LNCaP clone FGC (cell line): ENCODE measurements at regions not wholly inside any gene's neighbourhood (a gene's known extent, or its start where the extent isn't known, plus 50 kb on each side); places are given as distances from the start of the nearest gene placed in this dataset.

Source experiments
- DNase-seq: peaks from one replicate; pipeline ENCODE4 v3.0.0-alpha.2; 2011; ENCODE audit warnings: low read depth
- H3K4me3 ChIP-seq: 2 replicates; pipeline ENCODE4 v1.5.1; 2011; ENCODE audit warnings: mild to moderate bottlenecking, low read depth, low read length, control low read depth
- TF ChIP-seq, protein P1 (sequence below): IDR thresholded peaks from 2 replicates; pipeline ENCODE4 v1.5.1; 2012; ENCODE audit warnings: mild to moderate bottlenecking; ENCODE audit not compliant: control insufficient read depth, insufficient read depth; ENCODE audit errors: extremely low read depth

DNA sequence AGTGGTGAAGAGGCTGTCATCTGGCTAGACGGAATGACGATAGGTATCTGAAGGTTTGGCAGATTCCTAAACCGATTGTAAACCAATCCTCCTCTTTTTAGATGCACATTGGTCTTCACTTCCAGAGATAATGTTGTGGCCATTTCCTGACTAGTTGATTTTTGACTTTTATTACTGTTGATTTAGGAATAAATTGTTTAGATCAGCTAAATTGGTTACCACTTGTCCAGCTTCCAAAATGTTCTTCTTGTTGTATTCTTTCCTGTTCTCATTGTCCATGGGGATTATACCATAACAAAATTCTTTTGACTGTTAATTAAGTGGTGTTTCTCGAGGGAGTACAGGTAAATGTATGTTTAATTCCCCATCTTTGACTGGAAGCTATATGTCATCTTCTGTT, 119.7 kb downstream of the MACROH2A1 start:
- TF ChIP-seq, protein P1, sequence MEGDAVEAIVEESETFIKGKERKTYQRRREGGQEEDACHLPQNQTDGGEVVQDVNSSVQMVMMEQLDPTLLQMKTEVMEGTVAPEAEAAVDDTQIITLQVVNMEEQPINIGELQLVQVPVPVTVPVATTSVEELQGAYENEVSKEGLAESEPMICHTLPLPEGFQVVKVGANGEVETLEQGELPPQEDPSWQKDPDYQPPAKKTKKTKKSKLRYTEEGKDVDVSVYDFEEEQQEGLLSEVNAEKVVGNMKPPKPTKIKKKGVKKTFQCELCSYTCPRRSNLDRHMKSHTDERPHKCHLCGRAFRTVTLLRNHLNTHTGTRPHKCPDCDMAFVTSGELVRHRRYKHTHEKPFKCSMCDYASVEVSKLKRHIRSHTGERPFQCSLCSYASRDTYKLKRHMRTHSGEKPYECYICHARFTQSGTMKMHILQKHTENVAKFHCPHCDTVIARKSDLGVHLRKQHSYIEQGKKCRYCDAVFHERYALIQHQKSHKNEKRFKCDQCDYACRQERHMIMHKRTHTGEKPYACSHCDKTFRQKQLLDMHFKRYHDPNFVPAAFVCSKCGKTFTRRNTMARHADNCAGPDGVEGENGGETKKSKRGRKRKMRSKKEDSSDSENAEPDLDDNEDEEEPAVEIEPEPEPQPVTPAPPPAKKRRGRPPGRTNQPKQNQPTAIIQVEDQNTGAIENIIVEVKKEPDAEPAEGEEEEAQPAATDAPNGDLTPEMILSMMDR, result no peak
- DNase-seq, result no peak
- H3K4me3 ChIP-seq, result no peak overlapping the region

DNA sequence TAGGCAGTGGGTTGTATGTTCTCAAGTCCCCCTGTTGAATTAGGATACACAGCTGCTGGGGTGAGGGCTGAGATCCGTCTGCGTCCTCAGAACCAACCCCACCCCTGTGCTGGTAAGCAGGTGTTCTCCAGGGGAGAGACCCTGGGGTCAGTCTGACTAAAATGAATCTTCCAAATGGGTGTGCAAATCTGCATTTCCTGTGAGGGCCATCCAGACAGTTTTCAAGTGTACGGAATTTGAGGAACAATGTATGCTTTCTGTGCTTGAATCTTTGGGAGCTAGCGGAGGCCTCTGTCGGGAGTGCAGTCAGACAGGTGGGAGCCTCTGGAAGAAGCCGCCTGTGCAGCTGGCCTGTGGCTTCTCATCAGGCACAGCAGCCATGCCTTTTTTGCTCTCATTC, 122.9 kb downstream of the MACROH2A1 start:
- no peak for DNase-seq
- H3K4me3 ChIP-seq, result no peak overlapping the region
- TF ChIP-seq, protein P1, result no peak

GRCh38 chr5:135273212-135273611, 125.8 kb downstream of the MACROH2A1 start:
- H3K4me3 ChIP-seq, result no peak overlapping the region
- no peak for DNase-seq
- TF ChIP-seq, protein P1, result no peak

DNA sequence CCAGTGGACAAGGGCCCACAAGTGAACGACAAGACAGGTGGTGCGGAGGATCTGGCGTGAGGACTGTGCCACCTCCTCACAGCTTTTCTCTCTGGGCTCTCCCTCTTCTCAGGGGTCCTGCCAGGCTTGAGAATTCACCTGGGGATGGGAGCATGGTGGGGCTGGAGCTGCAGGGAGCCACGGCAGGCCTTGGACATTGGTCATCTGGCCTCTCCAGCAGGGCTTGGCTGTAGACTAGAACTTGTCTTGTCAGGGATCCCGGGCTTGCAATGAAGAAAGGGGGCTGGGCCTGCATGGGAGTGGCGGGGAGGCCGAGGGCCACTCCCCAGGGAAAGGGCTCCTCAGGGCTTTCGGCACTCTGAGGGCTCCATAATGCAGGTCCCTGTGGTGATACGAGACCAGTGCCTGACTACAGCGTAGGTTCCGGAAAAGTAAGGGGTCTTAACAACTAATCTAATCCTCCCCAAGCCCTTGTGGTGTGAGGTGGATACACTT, 126.7 kb downstream of the MACROH2A1 start:
- H3K4me3 ChIP-seq, result no peak overlapping the region
- TF ChIP-seq, protein P1, result no peak
- DNase-seq, result no peak

DNA sequence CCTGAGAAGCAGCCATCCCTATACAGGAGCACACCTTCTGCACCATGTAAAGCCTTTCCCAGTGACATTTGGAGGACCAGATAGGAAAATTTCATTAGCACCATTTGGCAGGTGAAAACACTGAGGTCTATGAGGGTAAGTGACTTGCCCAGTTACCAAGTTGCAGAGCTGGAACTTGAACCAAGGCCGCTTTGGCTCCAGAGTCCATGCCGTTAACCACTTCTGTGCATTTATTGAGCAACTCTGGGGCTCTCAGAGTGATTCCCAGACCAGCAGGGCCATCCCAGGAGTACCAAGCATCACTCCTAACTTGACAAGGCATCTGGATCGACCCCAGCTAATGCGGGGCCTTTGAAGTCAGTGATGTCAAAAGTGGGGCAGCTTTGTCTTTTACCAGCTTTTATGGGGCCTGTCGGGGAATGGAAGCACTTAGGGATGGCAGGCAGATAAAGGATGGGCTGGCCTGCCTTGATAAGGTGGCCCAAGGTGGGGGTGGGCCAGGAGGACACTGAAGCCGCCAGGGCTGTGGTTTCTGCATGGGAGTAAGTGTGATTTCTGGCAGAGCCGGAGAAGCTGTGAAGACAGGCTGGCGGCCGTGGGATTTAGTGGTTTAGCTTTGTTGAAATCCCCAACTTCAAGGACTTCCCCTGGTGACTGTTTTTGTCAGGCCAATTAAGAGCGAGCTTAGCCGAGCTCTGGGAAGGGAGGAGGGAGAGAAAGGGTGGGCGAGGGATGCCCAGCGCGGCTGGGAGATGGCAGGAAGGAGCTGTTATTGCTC, 127.3 kb downstream of the MACROH2A1 start:
- TF ChIP-seq, protein P1, result no peak
- DNase-seq, result no peak
- no peak overlapping the region for H3K4me3 ChIP-seq

DNA sequence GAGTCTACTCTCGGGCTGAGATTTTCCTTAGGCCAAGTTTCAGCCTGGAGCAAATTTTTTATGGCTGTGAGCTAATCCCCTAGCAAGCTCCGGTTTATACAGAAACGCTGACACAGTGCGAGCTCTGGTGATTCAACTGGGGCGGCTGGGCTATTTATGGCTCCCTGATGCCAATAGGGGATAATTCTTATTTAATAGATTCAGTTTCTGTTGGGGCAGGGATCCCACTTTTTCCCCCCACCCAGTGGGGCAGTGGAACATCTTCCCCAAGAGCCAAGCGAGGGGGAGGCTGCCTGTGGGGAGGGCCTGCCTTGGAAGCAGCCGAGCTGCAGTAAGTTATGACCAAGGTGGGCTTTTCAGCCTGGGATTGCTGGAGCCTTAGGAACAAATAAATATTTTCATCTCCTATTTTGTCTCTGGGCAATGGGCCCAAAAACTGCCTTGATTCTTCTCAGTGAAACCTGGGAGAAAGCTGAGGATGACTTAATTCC, 129.1 kb downstream of the MACROH2A1 start:
- no peak for DNase-seq
- TF ChIP-seq, protein P1, result no peak
- H3K4me3 ChIP-seq, result no peak overlapping the region
